MM.1S (cell line): ENCODE measurements at regions not wholly inside any gene's neighbourhood (a gene's known extent, or its start where the extent isn't known, plus 50 kb on each side); places are given as distances from the start of the nearest gene placed in this dataset.

Source experiments
- DNase-seq: peaks from one replicate; pipeline ENCODE4 v3.0.0-alpha.2; 2015
- H2AFZ ChIP-seq: fragments of 300-600 bp; sonication (generic); 2 replicates; pipeline ENCODE4 v1.6.0; 2016; ENCODE audit warnings: antibody characterized with exemption, low read length
- H3F3A ChIP-seq: fragments of 300-600 bp; sonication (generic); 2 replicates; pipeline ENCODE4 v1.6.1; 2016; ENCODE audit warnings: mild to moderate bottlenecking, antibody characterized with exemption, low read length, moderate library complexity, mixed read lengths; ENCODE audit not compliant: insufficient read depth
- H3K27ac ChIP-seq: fragments of 300-600 bp; sonication (generic); 2 replicates; pipeline ENCODE4 v1.5.1; 2016; ENCODE audit warnings: mild to moderate bottlenecking, low read length
- H3K27me3 ChIP-seq: fragments of 300-600 bp; sonication (generic); replicated peaks from 2 replicates; pipeline ENCODE4 v1.6.0; 2016; ENCODE audit warnings: low read length; ENCODE audit not compliant: insufficient read depth
- H3K36me3 ChIP-seq: fragments of 300-600 bp; sonication (generic); replicated peaks from 2 replicates; pipeline ENCODE4 v1.6.1; 2016; ENCODE audit warnings: mild to moderate bottlenecking, low read length, mixed read lengths; ENCODE audit not compliant: insufficient read depth
- H3K4me1 ChIP-seq: fragments of 300-600 bp; sonication (generic); 2 replicates; pipeline ENCODE4 v1.6.1; 2016; ENCODE audit warnings: low read length, mixed read lengths
- H3K4me2 ChIP-seq: fragments of 300-600 bp; sonication (generic); 2 replicates; pipeline ENCODE4 v1.6.0; 2016; ENCODE audit warnings: low read depth, low read length
- H3K4me3 ChIP-seq: fragments of 300-600 bp; sonication (generic); 2 replicates; pipeline ENCODE4 v1.5.1; 2016; ENCODE audit warnings: low read length, mixed read lengths
- H3K79me2 ChIP-seq: fragments of 300-600 bp; sonication (generic); 2 replicates; pipeline ENCODE4 v1.6.1; 2016; ENCODE audit warnings: mixed run types, low read length, mixed read lengths
- H3K9ac ChIP-seq: fragments of 300-600 bp; sonication (generic); 2 replicates; pipeline ENCODE4 v1.6.1; 2016; ENCODE audit warnings: low read length, mixed read lengths
- H3K9me2 ChIP-seq: fragments of 300-600 bp; sonication (generic); replicated peaks from 2 replicates; pipeline ENCODE4 v1.6.1; 2016; ENCODE audit warnings: mild to moderate bottlenecking, low read length, mixed read lengths; ENCODE audit not compliant: insufficient read depth
- H3K9me3 ChIP-seq: fragments of 300-600 bp; sonication (generic); replicated peaks from 2 replicates; pipeline ENCODE4 v1.6.1; 2016; ENCODE audit warnings: mild to moderate bottlenecking, low read length, mixed read lengths; ENCODE audit not compliant: insufficient read depth
- H4K20me1 ChIP-seq: fragments of 300-600 bp; sonication (generic); 2 replicates; pipeline ENCODE4 v1.6.1; 2016; ENCODE audit warnings: mild to moderate bottlenecking, low read length, moderate library complexity, mixed read lengths; ENCODE audit not compliant: insufficient read depth
- EZH2 ChIP-seq: fragments of 300-600 bp; sonication (generic); optimal IDR thresholded peaks from 2 replicates; pipeline ENCODE3; 2017; ENCODE audit warnings: low read depth, mild to moderate bottlenecking, antibody characterized with exemption, low read length, mixed read lengths
- EZH2phosphoT487 ChIP-seq: fragments of 300-600 bp; sonication (generic); IDR thresholded peaks from 2 replicates; pipeline ENCODE4 v1.6.1; 2018; ENCODE audit warnings: antibody characterized with exemption, low read length
- TF ChIP-seq, protein P1 (sequence below): fragments of 300-600 bp; sonication (generic); IDR thresholded peaks from 2 replicates; pipeline ENCODE4 v1.5.1; 2016; ENCODE audit warnings: antibody characterized with exemption, low read length, mixed read lengths

DNA sequence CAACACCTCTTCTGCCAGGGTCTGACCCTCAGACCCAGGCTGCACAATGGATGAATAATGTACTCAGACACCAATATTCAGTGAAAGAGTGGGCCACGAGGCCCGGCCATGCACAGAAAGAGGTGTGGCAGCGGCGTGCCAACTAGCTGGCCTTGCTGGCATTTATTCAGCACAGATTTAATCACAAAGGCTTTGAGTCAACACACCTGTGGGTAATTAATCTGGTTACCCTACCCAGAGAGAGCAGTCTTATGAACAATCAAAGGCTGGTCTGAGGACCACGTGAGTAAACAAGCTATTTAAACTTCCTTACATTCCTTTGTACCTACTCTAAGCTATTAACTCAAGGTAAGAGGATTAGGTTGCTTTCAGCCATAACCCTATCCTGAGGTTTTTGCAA lies 324.8 kb downstream of the C12orf50 start:
- Histone ChIP-seq H2AFZ (no peak overlapping the region), H3F3A (no peaks in the 10 kb centered on the region), H3K36me3 (no peaks in the 10 kb centered on the region), H3K79me2 (no peaks in the 10 kb centered on the region), H4K20me1 (no peaks in the 10 kb centered on the region), H3K4me3 (no peak overlapping the region), H3K4me1 (no peaks in the 10 kb centered on the region), H3K4me2 (no peak overlapping the region), H3K27ac (no peak overlapping the region), H3K27me3 (no peaks in the 10 kb centered on the region), H3K9ac (no peak overlapping the region), H3K9me2 (no peaks in the 10 kb centered on the region), H3K9me3 (no peaks in the 10 kb centered on the region)
- TF ChIP-seq, protein P1, sequence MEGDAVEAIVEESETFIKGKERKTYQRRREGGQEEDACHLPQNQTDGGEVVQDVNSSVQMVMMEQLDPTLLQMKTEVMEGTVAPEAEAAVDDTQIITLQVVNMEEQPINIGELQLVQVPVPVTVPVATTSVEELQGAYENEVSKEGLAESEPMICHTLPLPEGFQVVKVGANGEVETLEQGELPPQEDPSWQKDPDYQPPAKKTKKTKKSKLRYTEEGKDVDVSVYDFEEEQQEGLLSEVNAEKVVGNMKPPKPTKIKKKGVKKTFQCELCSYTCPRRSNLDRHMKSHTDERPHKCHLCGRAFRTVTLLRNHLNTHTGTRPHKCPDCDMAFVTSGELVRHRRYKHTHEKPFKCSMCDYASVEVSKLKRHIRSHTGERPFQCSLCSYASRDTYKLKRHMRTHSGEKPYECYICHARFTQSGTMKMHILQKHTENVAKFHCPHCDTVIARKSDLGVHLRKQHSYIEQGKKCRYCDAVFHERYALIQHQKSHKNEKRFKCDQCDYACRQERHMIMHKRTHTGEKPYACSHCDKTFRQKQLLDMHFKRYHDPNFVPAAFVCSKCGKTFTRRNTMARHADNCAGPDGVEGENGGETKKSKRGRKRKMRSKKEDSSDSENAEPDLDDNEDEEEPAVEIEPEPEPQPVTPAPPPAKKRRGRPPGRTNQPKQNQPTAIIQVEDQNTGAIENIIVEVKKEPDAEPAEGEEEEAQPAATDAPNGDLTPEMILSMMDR, result no peak
- TF ChIP-seq EZH2phosphoT487 (no peak), EZH2 (no peak)
- DNase-seq, result no peak

- Histone ChIP-seq H4K20me1 (no peaks in the 10 kb centered on the region), H3K9ac (no peak overlapping the region), H3K9me2 (no peaks in the 10 kb centered on the region), H3K27ac (no peak overlapping the region), H3K4me2 (no peak overlapping the region), H3K27me3 (no peaks in the 10 kb centered on the region), H3K4me1 (no peaks in the 10 kb centered on the region), H3F3A (no peaks in the 10 kb centered on the region), H3K36me3 (no peaks in the 10 kb centered on the region), H3K9me3 (no peaks in the 10 kb centered on the region), H2AFZ (no peak overlapping the region), H3K79me2 (no peaks in the 10 kb centered on the region), H3K4me3 (no peak overlapping the region)
- DNase-seq, result no peak
- TF ChIP-seq, protein P1, result no peak
- no peak for TF ChIP-seq EZH2
- no peak for TF ChIP-seq EZH2phosphoT487
Measured at GRCh38 chr12:87690236-87690810, 338.9 kb downstream of the C12orf50 start.

DNA sequence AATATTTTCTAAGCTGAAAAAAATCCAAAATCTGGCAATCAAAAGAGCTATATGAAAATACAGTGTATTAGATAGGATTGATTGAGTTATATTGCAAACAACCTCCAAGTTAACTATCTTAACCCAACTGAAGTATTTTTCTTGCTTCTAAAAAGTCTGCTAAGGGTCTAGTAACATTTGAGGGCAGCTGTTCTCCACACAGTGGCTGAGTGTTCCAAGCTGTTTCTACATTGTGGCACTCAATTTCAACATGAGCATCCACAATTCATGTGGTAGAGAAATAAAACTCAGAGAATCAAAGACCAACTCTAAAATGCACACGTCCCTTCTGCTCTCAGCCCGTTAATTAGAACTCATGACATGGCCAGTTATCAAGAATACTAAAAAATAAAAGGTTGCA lies 340.0 kb downstream of the C12orf50 start:
- no peaks in the 10 kb centered on the region for H3K36me3 ChIP-seq
- DNase-seq, result no peak
- no peak overlapping the region for H3K4me3 ChIP-seq
- no peak for TF ChIP-seq EZH2
- no peak for TF ChIP-seq EZH2phosphoT487
- TF ChIP-seq, protein P1, result no peak
- no peak overlapping the region for H2AFZ ChIP-seq
- H3K4me1 ChIP-seq, result no peaks in the 10 kb centered on the region
- H3K79me2 ChIP-seq, result no peaks in the 10 kb centered on the region
- no peaks in the 10 kb centered on the region for H3F3A ChIP-seq
- no peaks in the 10 kb centered on the region for H3K9me2 ChIP-seq
- no peaks in the 10 kb centered on the region for H4K20me1 ChIP-seq
- H3K27me3 ChIP-seq, result no peaks in the 10 kb centered on the region
- H3K9ac ChIP-seq, result no peak overlapping the region
- H3K4me2 ChIP-seq, result no peak overlapping the region
- no peaks in the 10 kb centered on the region for H3K9me3 ChIP-seq
- H3K27ac ChIP-seq, result no peak overlapping the region
